Calu3 (cell line): ENCODE measurements at regions not wholly inside any gene's neighbourhood (a gene's known extent, or its start where the extent isn't known, plus 50 kb on each side); places are given as distances from the start of the nearest gene placed in this dataset.
"Not testable (repeated sequence)": the region's sequence is repeated elsewhere in the genome, so short reads cannot be mapped to it uniquely, and the experiment has no call there.

Experiments
- BruUV-seq: library from RNA; stranded (reverse); fragments of 400-500 nt; replicated peaks from 2 replicates; lab custom pipeline; 2021; lab: Mats Ljungman, UMichigan
- CTCF ChIA-PET: fragments of 300-600 bp; sonication (Branson Sonifier 250); formaldehyde crosslinking; loops from one replicate; lab custom pipeline; 2022; ENCODE audit warnings: antibody characterized with exemption; lab: Charles Lee
- DNase-seq: peaks from one replicate; pipeline ENCODE4 v3.0.0; 2022
- H3K27ac Mint-ChIP-seq: one replicate; pipeline ENCODE4 v1.8.0; 2022; ENCODE audit warnings: mixed read lengths; ENCODE audit not compliant: unreplicated experiment
- H3K27me3 Mint-ChIP-seq: one replicate; pipeline ENCODE4 v1.8.0; 2022; ENCODE audit warnings: mixed read lengths; ENCODE audit not compliant: unreplicated experiment
- H3K36me3 Mint-ChIP-seq: one replicate; pipeline ENCODE4 v1.8.0; 2022; ENCODE audit warnings: mild to moderate bottlenecking, moderate library complexity, mixed read lengths; ENCODE audit not compliant: insufficient read depth, unreplicated experiment
- H3K4me1 Mint-ChIP-seq: one replicate; pipeline ENCODE4 v1.8.0; 2022; ENCODE audit warnings: mild to moderate bottlenecking, low read depth, mixed read lengths; ENCODE audit not compliant: unreplicated experiment
- H3K4me3 Mint-ChIP-seq: one replicate; pipeline ENCODE4 v1.8.0; 2022; ENCODE audit warnings: mild to moderate bottlenecking, low read depth, moderate library complexity, mixed read lengths; ENCODE audit not compliant: unreplicated experiment
- H3K9me3 Mint-ChIP-seq: one replicate; pipeline ENCODE4 v1.8.0; 2022; ENCODE audit warnings: low read depth, mixed read lengths; ENCODE audit not compliant: unreplicated experiment
- intact Hi-C: fragments of 100-400 bp; cut with micrococcal nuclease; formaldehyde crosslinking; loops from one replicate; pipeline ENCODE4 v1.10.0; 2022; ENCODE audit not compliant: unreplicated experiment

DNA sequence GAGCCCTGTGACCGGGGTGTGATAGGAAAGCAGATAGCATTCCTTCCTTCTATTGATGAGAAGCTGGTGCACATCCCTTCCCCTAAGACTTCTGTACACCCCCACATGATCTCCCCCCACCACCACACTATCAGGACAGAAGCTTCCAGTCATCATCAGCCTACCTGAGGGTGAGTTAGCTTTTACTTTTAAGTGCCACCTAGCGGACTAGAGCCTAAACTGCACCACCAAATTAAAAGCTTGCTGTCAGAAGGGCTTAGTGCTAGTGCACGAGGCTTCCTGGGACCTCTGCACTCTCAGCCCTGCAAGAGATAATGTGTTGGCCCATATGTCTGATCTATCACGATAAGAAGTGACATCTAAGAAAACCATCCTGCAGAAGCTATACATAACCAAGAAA, 181.7 kb downstream of the SPIN4 start:
- H3K4me3 Mint-ChIP-seq, CTCF ChIA-PET, DNase-seq, H3K27me3 Mint-ChIP-seq, BruUV-seq, H3K9me3 Mint-ChIP-seq, H3K4me1 Mint-ChIP-seq, H3K36me3 Mint-ChIP-seq, intact Hi-C loops, H3K27ac Mint-ChIP-seq: not testable (repeated sequence)

DNA sequence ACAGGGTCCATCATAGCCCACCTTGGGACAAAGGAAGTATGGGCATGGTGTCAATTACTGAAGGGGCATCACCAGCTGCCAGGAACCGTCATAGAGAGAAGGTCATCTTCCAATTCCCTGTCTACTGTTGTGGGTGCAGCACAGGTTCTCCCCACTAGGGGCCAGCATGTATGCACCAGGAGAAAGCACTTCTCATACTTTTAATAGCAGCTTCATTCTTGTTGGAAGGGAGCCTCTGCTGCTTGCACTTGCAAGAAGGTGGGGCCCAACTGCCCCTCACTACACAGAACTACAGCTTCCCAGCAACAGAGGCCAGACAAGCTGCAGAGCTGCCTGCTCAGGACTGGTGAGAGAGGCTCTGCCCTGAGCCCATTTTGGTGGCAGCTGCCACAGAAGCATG, 182.2 kb downstream of the SPIN4 start:
- H3K4me1 Mint-ChIP-seq, H3K4me3 Mint-ChIP-seq, DNase-seq, H3K36me3 Mint-ChIP-seq, intact Hi-C loops, H3K27me3 Mint-ChIP-seq, BruUV-seq, H3K27ac Mint-ChIP-seq, H3K9me3 Mint-ChIP-seq, CTCF ChIA-PET: not testable (repeated sequence)

DNA sequence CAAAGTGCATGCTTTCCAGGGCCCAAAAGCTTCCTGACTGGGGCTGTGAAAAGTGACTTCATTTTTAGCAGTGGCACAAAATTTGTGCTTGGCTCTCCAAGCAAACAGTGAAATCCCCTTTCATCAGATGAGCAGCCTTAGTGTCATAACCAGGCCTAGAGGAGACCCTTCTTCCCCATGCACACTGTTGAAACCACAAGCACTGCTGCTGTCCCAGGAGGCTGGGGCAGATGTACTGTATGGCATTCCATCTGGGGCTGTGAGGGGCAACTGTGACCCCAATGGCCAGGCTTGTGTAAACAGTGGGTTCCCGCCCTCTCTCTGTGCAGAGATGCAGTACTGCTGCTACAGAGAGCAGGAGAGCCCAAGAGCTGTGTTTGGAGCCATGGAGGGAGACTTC, 184.1 kb downstream of the SPIN4 start:
- H3K4me3 Mint-ChIP-seq, CTCF ChIA-PET, H3K4me1 Mint-ChIP-seq, H3K9me3 Mint-ChIP-seq, BruUV-seq, H3K27me3 Mint-ChIP-seq, DNase-seq, H3K27ac Mint-ChIP-seq, intact Hi-C loops, H3K36me3 Mint-ChIP-seq: not testable (repeated sequence)

DNA sequence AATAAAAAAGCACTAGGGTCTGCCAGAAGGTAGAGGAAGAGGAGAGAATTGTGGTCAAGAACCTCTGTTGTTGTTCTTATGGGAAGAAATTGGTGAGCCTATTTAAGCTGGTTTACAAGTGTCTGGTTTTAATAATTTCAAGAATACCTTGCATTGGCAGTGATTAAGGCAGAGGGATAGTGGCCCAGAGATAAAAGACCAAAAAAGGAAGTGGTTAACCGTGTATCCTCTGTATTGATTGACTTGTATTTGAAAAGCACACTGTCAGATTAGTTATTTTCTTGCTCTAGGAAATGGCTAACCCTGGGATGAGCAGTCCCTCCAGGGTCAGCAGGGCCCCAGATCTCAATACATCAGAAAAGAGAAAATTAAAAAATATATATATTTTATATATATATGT, 190.1 kb downstream of the SPIN4 start:
- H3K4me3 Mint-ChIP-seq, CTCF ChIA-PET, H3K27ac Mint-ChIP-seq, H3K4me1 Mint-ChIP-seq, H3K27me3 Mint-ChIP-seq, H3K9me3 Mint-ChIP-seq, BruUV-seq, H3K36me3 Mint-ChIP-seq, DNase-seq, intact Hi-C loops: not testable (repeated sequence)

GRCh38 chrX:63160340-63160739, 190.8 kb downstream of the SPIN4 start:
- intact Hi-C loops, H3K36me3 Mint-ChIP-seq, CTCF ChIA-PET, DNase-seq, BruUV-seq, H3K27me3 Mint-ChIP-seq, H3K4me1 Mint-ChIP-seq, H3K4me3 Mint-ChIP-seq, H3K9me3 Mint-ChIP-seq, H3K27ac Mint-ChIP-seq: not testable (repeated sequence)

DNA sequence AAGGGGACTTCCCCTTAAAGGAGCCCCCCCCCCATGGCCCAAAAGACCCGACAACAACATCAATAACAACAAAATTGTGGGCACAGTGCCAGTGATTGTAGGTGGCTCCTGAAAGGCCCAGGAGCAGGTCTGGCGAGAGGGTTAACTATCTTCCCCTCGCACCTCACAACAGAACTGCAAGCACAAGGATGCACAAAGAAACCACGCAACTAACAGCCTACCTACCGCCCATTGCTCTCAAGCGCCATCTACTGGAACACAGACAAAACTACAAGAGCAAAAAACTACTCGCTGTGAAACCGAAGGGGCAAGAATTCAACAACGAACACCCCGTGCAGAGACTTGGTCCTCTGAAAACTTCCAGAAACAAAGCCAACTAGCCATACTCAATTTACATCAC, 205.6 kb downstream of the SPIN4 start:
- H3K36me3 Mint-ChIP-seq, CTCF ChIA-PET, DNase-seq, H3K4me1 Mint-ChIP-seq, H3K27me3 Mint-ChIP-seq, H3K27ac Mint-ChIP-seq, intact Hi-C loops, H3K9me3 Mint-ChIP-seq, H3K4me3 Mint-ChIP-seq, BruUV-seq: not testable (repeated sequence)

DNA sequence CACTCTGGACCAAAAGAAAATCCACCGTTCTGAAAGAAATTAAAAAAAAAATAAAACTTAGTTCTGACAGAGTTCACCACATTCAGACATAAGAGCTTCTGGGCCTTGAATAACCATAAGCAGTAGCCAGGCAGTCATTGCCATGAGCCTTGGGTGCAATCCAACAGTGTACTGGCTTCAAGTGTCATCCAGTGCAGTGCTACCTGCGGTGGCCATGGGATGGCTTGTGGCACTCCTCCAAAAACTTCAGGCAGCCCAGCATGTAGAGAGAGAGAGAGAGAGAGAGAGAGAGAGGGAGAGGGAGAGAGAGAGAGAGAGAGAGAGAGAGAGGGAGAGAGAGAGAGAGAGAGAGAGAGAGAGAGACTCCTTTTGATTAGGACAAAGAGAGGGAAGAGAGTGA, 208.5 kb downstream of the SPIN4 start:
- BruUV-seq, H3K27ac Mint-ChIP-seq, H3K27me3 Mint-ChIP-seq, intact Hi-C loops, CTCF ChIA-PET, H3K4me3 Mint-ChIP-seq, H3K9me3 Mint-ChIP-seq, H3K4me1 Mint-ChIP-seq, H3K36me3 Mint-ChIP-seq, DNase-seq: not testable (repeated sequence)

- H3K27me3 Mint-ChIP-seq, H3K9me3 Mint-ChIP-seq, DNase-seq, CTCF ChIA-PET, H3K27ac Mint-ChIP-seq, BruUV-seq, intact Hi-C loops, H3K4me1 Mint-ChIP-seq, H3K4me3 Mint-ChIP-seq, H3K36me3 Mint-ChIP-seq: not testable (repeated sequence)
Observed at GRCh38 chrX:63135859-63136258, 215.3 kb downstream of the SPIN4 start.
